Glutamatergic neuron (in vitro differentiated cells): ENCODE measurements at regions not wholly inside any gene's neighbourhood (a gene's known extent, or its start where the extent isn't known, plus 50 kb on each side); places are given as distances from the start of the nearest gene placed in this dataset.

Experiments used
- DNase-seq: peaks from one replicate; pipeline ENCODE4 v3.0.0; 2022
- H3K27ac Mint-ChIP-seq: one replicate; pipeline ENCODE4 v1.8.0; 2020; ENCODE audit warnings: mild to moderate bottlenecking, mixed read lengths, inconsistent platforms; ENCODE audit not compliant: unreplicated experiment
- H3K27me3 Mint-ChIP-seq: one replicate; pipeline ENCODE4 v1.8.0; 2020; ENCODE audit warnings: mild to moderate bottlenecking, moderate library complexity, mixed read lengths, inconsistent platforms; ENCODE audit not compliant: unreplicated experiment
- H3K36me3 Mint-ChIP-seq: one replicate; pipeline ENCODE4 v1.8.0; 2020; ENCODE audit warnings: mild to moderate bottlenecking, mixed read lengths, inconsistent platforms; ENCODE audit not compliant: unreplicated experiment
- H3K4me1 Mint-ChIP-seq: one replicate; pipeline ENCODE4 v1.8.0; 2020; ENCODE audit warnings: mild to moderate bottlenecking, low read depth, mixed read lengths, inconsistent platforms; ENCODE audit not compliant: unreplicated experiment
- H3K4me3 Mint-ChIP-seq: one replicate; pipeline ENCODE4 v1.8.0; 2020; ENCODE audit warnings: mild to moderate bottlenecking, mixed read lengths, inconsistent platforms; ENCODE audit not compliant: unreplicated experiment
- H3K9me3 Mint-ChIP-seq: one replicate; pipeline ENCODE4 v1.8.0; 2020; ENCODE audit warnings: mild to moderate bottlenecking, moderate library complexity, mixed read lengths, inconsistent platforms; ENCODE audit not compliant: unreplicated experiment
- TF ChIP-seq, protein P1 (sequence below): fragments of 200-600 bp; sonication (generic); IDR thresholded peaks from one replicate; pipeline ENCODE4 v1.5.0; 2021; ENCODE audit not compliant: partially characterized antibody, unreplicated experiment

DNA sequence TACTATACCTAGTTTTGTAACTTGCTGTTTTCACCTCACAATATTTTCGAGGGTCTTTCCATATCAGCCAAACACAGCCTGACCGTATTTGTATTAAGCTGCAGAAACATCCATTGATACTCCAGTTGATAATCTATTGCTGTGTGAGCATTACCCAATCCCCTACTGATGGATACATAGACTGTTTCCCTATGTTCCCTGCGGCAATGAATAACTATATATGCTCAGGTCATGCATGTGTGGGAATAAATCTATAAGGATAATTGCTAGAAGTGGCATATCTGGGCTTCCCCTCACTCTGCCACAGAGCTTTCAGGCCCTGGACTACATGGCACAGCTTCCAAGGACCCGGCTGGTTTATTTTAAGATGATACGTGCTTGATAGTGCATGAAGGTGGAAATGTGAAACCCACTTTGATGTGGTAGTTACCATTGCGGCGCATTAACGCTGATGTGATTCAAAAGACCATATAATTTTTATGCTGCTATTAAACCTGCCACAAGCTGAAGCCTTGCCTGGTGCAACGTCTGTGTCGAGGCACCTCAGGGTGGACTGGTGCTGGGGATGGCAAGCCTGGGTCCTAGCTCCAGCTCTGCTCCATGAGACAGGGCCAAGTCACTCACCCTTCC lies 81.4 kb upstream of the KCNK12 start:
- no peak overlapping the region for H3K27ac Mint-ChIP-seq
- H3K27me3 Mint-ChIP-seq, result peaks cover 6% of the 10 kb centered on the region
- H3K4me3 Mint-ChIP-seq, result no peak overlapping the region
- no peaks in the 10 kb centered on the region for H3K36me3 Mint-ChIP-seq
- H3K4me1 Mint-ChIP-seq, result peaks cover 2% of the 10 kb centered on the region
- H3K9me3 Mint-ChIP-seq, result peaks cover 3% of the 10 kb centered on the region
- TF ChIP-seq, protein P1, sequence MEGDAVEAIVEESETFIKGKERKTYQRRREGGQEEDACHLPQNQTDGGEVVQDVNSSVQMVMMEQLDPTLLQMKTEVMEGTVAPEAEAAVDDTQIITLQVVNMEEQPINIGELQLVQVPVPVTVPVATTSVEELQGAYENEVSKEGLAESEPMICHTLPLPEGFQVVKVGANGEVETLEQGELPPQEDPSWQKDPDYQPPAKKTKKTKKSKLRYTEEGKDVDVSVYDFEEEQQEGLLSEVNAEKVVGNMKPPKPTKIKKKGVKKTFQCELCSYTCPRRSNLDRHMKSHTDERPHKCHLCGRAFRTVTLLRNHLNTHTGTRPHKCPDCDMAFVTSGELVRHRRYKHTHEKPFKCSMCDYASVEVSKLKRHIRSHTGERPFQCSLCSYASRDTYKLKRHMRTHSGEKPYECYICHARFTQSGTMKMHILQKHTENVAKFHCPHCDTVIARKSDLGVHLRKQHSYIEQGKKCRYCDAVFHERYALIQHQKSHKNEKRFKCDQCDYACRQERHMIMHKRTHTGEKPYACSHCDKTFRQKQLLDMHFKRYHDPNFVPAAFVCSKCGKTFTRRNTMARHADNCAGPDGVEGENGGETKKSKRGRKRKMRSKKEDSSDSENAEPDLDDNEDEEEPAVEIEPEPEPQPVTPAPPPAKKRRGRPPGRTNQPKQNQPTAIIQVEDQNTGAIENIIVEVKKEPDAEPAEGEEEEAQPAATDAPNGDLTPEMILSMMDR, result no peak
- no peak for DNase-seq

DNA sequence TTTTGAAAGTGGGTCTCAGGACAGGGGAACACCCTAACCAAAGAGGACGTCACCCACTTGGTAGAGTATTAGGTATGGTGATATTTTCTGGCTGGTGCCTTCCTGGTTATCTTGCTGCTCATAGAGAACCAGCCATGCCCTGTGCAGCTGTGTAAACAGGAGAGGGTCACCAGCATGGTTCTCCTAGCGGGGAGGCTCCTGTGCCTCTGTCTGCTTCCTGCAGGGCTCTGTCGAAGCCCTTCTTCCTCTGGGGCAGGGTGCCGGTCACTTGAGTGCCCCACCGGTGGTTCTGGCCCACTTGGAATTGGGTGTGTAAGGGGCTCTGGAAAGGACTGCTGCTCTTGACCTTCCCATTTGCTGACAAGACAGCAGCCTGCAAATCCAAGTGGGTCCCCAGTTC lies 80.5 kb upstream of the KCNK12 start:
- H3K9me3 Mint-ChIP-seq, result peaks cover 3% of the 10 kb centered on the region
- TF ChIP-seq, protein P1, result no peak
- H3K27ac Mint-ChIP-seq, result no peak overlapping the region
- H3K4me1 Mint-ChIP-seq, result peaks cover 2% of the 10 kb centered on the region
- no peaks in the 10 kb centered on the region for H3K36me3 Mint-ChIP-seq
- peaks cover 6% of the 10 kb centered on the region for H3K27me3 Mint-ChIP-seq
- no peak for DNase-seq
- no peak overlapping the region for H3K4me3 Mint-ChIP-seq

DNA sequence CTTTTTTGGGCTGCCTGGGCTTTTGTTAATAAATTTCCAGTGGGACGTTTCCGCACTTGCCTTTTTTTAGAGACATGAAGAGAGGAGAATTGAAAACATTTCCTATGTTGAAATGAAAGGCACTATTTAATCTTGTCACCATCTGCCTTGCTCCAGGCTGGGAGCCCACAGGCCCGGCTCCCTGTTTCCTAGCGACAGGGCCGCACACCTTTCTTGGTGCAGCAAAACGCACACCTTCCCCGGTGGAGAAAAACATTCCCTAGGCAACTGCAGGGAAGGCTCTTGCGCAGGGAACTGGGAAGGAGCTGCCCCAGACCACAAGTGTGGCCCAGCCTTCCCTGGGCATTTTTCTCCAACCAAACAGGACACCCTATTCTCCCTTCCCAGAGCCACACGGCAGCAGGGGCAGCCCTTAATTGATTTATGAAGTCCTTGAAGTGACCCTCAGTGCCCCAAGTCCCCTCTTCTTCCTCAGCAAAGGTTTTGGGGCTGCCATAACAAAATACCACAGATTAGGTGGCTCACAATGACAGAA lies 79.3 kb upstream of the KCNK12 start:
- Mint-ChIP-seq H3K4me3 (no peak overlapping the region), H3K36me3 (no peaks in the 10 kb centered on the region), H3K9me3 (peaks cover 3% of the 10 kb centered on the region), H3K4me1 (peaks cover 2% of the 10 kb centered on the region), H3K27me3 (peaks cover 6% of the 10 kb centered on the region), H3K27ac (no peak overlapping the region)
- no peak for DNase-seq
- TF ChIP-seq, protein P1, result no peak

DNA sequence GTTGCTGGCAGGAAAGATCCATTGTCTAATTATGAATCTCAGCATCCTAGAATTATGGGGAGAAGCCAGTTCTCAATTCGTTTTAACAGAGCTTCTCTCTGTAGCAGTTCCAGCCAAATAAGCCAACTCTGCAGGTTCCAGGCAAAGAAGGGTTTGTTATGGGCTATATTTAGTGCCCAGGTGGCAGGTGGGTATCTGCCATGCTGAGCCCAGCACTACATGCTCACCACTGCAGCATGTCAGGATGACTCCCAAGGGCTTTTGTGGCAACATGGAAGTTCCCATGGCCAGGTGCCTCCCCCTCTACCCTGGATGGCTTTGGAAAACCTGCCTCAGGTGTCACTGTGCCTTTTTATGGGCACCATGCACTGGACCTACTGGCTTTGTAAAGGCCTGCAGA lies 74.5 kb upstream of the KCNK12 start:
- peaks cover 5% of the 10 kb centered on the region for H3K27me3 Mint-ChIP-seq
- no peaks in the 10 kb centered on the region for H3K36me3 Mint-ChIP-seq
- H3K9me3 Mint-ChIP-seq, result peaks cover 5% of the 10 kb centered on the region
- H3K4me1 Mint-ChIP-seq, result no peaks in the 10 kb centered on the region
- no peak overlapping the region for H3K27ac Mint-ChIP-seq
- DNase-seq, result no peak
- no peak overlapping the region for H3K4me3 Mint-ChIP-seq
- TF ChIP-seq, protein P1, result no peak

DNA sequence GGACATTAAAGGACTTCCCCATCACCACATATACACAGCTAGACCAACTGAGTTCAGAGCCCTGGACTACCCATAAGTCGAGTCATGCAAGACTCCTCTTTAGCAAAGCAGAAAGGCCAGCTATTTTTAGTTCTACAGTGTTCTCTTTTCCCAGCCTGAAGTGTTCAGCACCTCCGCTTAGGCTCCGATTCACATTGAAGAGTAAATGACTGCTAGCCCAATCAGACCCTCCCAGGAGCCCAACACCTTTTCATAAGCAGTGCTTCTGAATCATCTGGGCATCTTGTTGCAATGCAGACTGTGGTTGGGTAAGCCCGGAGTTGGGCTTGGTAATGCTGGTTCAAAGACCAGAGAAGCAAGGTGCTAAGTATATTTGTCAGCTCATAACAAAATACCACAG lies 73.6 kb upstream of the KCNK12 start:
- no peak overlapping the region for H3K27ac Mint-ChIP-seq
- H3K4me1 Mint-ChIP-seq, result no peaks in the 10 kb centered on the region
- peaks cover 2% of the 10 kb centered on the region for H3K27me3 Mint-ChIP-seq
- H3K9me3 Mint-ChIP-seq, result peaks cover 5% of the 10 kb centered on the region
- H3K36me3 Mint-ChIP-seq, result no peaks in the 10 kb centered on the region
- H3K4me3 Mint-ChIP-seq, result no peak overlapping the region
- no peak for DNase-seq
- TF ChIP-seq, protein P1, result no peak
